Transverse colon (tissue), 4 donors: ENCODE measurements at regions not wholly inside any gene's neighbourhood (a gene's known extent, or its start where the extent isn't known, plus 50 kb on each side); places are given as distances from the start of the nearest gene placed in this dataset.
"Not testable (repeated sequence)": the region's sequence is repeated elsewhere in the genome, so short reads cannot be mapped to it uniquely, and the experiment has no call there.

Experiments used
- DNase-seq: peaks from one replicate; pipeline ENCODE4 v3.0.0-alpha.2; 2019
- H3K27ac ChIP-seq, 4 donors: fragments of 200-600 bp; sonication (generic); 2 replicates each; pipeline ENCODE4 v1.5.1; 2016 to 2018; ENCODE audit warnings: inconsistent platforms in 4 of 4
- H3K27me3 ChIP-seq: fragments of 200-600 bp; sonication (generic); 2 replicates; pipeline ENCODE4 v1.5.1; 2017; ENCODE audit warnings: inconsistent platforms
- H3K36me3 ChIP-seq, 4 donors: fragments of 200-600 bp; sonication (generic); 2 replicates each; pipeline ENCODE4 v1.5.1; 2017 to 2019; ENCODE audit warnings: inconsistent platforms in 4 of 4
- H3K4me1 ChIP-seq, 4 donors: fragments of 200-600 bp; sonication (generic); 2 replicates each; pipeline ENCODE4 v1.5.1; 2017 to 2020; ENCODE audit warnings: inconsistent platforms in 4 of 4
- H3K4me3 ChIP-seq, 4 donors: fragments of 200-600 bp; sonication (generic); 1 replicate in 1 of 4; 2 replicates in 3 of 4; pipeline versions ENCODE4 v1.5.1 to v1.6.1; 2017 to 2019; ENCODE audit warnings: inconsistent platforms in 4 of 4
- H3K9me3 ChIP-seq, 2 donors: fragments of 200-600 bp; sonication (generic); 2 replicates each; pipeline ENCODE4 v1.5.1; 2017 to 2019; ENCODE audit warnings: inconsistent platforms in 2 of 2
- EP300 ChIP-seq: sonication (generic); formaldehyde crosslinking; IDR thresholded peaks from one replicate; pipeline ENCODE4 v1.6.1; 2017; ENCODE audit warnings: antibody characterized with exemption, low read depth
- POLR2A ChIP-seq: fragments of 450-650 bp; IDR thresholded peaks from one replicate; pipeline ENCODE4 v1.6.1; 2016; ENCODE audit warnings: antibody characterized with exemption, mild to moderate bottlenecking, moderate library complexity
- POLR2AphosphoS5 ChIP-seq, 3 donors: sonication (generic); formaldehyde crosslinking; IDR thresholded peaks; one replicate each; pipeline ENCODE4 v1.6.1; 2016; ENCODE audit warnings: antibody characterized with exemption in 3 of 3
- WGBS, 2 donors: methylation state at CpG; one replicate each; pipeline ENCODE4 v1.1.5; 2018; ENCODE audit warnings: low coverage in 1 of 2; 5-methylcytosine and 5-hydroxymethylcytosine counted together
- in situ Hi-C, 4 donors: fragments of 200-750 bp; cut with MboI; loops; one replicate each; pipeline versions ENCODE4 v1.15.0 to v1.15.1; 2017; ENCODE audit warnings: low sequenced_read_pairs in 3 of 4, low pct_ligation_motif_present in 1 of 4, low pct_unique_long_range_greater_than_20kb in 1 of 4
- intact Hi-C: fragments of 100-400 bp; cut with DNase I; formaldehyde crosslinking; loops from one replicate; pipeline ENCODE4 v1.15.1; 2023; ENCODE audit warnings: low total_unique reads
- TF ChIP-seq, protein P1 (sequence below), 5 experiments: fragments of 200-600 bp in 3 of 5; fragments of 450-650 bp in 2 of 5; sonication (generic) in 3 of 5; IDR thresholded peaks; 1 replicate in 2 of 5; 2 replicates in 3 of 5; pipeline ENCODE4 v1.5.1; 2016 to 2017; ENCODE audit warnings: antibody characterized with exemption in 5 of 5, inconsistent platforms in 3 of 5, mild to moderate bottlenecking in 2 of 5, moderate library complexity in 1 of 5

DNA sequence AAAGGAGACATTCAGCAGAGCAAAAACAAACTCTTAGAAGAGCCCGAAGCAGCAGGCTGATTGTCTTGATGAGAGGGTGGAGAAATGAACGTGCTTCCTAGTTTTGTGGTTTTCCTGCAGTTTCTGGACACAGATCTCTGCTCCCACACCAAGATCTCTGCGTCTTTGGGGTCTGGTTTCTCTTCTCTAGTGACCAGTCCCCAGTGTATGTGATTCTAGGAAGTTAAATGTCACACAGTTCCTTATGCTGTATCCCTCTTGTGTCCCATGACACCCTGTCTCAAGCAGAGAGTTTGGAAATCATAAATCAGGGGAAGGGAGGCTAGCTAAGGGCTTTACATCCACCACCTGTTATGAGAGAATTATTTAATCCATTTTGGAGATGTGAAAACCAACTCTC is 55.4 kb upstream of the KLF14 start:
- Histone ChIP-seq H3K27me3 (no peaks in the 10 kb centered on the region), H3K36me3 (no peaks in the 10 kb centered on the region), H3K4me3 (no peak overlapping the region), H3K9me3 (no peaks in the 10 kb centered on the region), H3K27ac (no peak overlapping the region), H3K4me1 (no peaks in the 10 kb centered on the region)
- WGBS, 2 donors, result 39 to 63% methylated on average over 2 to 3 of the region's 3 CpGs
- in situ Hi-C loops (no loop called here), intact Hi-C loops (no loop called here)
- no peak for TF ChIP-seq POLR2AphosphoS5 (IDR thresholded peaks at IDR 0.05)
- no peak for DNase-seq

DNA sequence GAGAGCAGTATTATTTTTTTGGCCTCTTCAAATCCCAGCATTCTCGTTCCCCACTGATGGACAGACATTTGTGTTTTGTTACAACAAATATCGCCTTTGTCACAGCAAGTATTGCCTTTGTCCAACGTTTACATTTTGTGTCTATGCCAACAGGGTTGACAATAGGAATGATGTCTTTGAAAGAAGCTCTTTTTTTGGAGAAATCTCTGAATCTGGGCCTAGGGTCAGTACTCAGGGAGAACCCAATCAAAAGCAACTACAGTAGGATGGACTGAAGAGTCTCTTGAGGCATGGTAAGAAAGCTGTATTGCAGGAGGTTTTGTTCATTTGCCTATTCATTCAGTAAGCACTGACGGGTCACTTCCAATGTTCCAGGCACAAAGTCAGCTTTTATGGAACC is 57.7 kb upstream of the KLF14 start:
- Histone ChIP-seq H3K36me3 (no peaks in the 10 kb centered on the region), H3K27me3 (no peaks in the 10 kb centered on the region), H3K4me3 (no peak overlapping the region), H3K27ac (no peak overlapping the region), H3K9me3 (no peaks in the 10 kb centered on the region), H3K4me1 (no peaks in the 10 kb centered on the region)
- no peak for DNase-seq
- 80 to 83% methylated on average over 4 of the region's 4 CpGs for WGBS, 2 donors
- TF ChIP-seq POLR2A, result no peak
- TF ChIP-seq POLR2AphosphoS5 (IDR thresholded peaks at IDR 0.05), result no peak
- TF ChIP-seq EP300, result no peak
- TF ChIP-seq, protein P1, sequence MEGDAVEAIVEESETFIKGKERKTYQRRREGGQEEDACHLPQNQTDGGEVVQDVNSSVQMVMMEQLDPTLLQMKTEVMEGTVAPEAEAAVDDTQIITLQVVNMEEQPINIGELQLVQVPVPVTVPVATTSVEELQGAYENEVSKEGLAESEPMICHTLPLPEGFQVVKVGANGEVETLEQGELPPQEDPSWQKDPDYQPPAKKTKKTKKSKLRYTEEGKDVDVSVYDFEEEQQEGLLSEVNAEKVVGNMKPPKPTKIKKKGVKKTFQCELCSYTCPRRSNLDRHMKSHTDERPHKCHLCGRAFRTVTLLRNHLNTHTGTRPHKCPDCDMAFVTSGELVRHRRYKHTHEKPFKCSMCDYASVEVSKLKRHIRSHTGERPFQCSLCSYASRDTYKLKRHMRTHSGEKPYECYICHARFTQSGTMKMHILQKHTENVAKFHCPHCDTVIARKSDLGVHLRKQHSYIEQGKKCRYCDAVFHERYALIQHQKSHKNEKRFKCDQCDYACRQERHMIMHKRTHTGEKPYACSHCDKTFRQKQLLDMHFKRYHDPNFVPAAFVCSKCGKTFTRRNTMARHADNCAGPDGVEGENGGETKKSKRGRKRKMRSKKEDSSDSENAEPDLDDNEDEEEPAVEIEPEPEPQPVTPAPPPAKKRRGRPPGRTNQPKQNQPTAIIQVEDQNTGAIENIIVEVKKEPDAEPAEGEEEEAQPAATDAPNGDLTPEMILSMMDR (IDR thresholded peaks at IDR 0.05), result no peak
- intact Hi-C loops, result no loop called here
- in situ Hi-C loops, result no loop called here

DNA sequence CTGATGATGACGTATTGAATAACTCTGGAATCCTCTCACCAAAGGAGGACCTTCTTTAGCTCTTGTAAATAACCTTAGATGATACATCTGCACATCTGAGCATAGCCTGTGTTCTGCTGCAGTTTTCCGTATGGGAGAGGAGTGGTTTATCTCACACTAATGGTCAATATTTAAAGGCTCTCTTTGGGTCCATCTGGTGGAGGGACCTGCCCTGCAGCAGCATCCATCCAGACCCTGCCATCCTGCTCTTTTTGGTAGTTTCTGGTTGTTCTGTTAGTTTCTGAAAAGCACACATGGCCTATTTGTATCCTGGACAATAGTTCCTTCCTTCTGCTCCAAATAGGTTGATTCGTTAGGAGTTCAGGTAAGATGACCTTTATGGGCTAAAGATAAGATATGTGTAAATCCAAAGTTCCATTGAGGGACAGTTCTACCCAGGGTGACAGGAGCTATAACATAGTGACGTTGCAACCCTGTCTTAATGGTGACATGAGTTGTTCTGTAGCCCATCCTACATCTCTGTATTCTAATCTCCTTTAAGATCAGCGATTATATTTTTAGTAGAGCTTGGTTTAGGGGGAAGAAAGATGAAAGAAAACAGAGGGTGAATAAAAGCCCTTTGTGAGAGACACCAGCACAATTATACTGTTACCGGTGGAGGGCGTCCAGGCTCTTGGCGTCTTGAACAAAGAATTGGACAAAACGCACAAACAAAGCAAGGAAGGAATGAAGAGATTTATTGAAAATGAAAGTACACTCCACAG is 60.0 kb upstream of the KLF14 start:
- 60 to 74% methylated on average over 7 to 9 of the region's 9 CpGs for WGBS, 2 donors
- in situ Hi-C loops, result no loop called here

DNA sequence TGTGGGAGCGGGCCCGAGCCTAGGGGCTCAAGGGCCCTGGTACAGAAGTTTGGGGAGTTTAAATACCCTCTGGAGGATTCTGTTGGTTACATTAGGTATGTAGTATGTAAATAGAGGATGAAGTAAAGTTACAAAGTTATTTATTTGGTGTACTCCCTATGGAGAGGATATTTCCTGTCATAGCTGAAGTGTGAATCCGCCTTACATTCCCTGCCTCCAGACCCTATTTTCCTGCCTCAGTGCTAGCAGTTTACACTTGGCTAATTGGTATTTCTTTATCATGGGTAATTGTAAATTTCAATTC is 60.6 kb upstream of the KLF14 start:
- H3K9me3 ChIP-seq, result no peaks in the 10 kb centered on the region
- H3K36me3 ChIP-seq, result no peaks in the 10 kb centered on the region
- no peaks in the 10 kb centered on the region for H3K4me1 ChIP-seq
- 56 to 74% methylated on average over 3 of the region's 3 CpGs for WGBS, 2 donors
- in situ Hi-C loops, result no loop called here
- TF ChIP-seq POLR2A, result no peak
- no peak for TF ChIP-seq EP300
- TF ChIP-seq, protein P1 (IDR thresholded peaks at IDR 0.05), result no peak
- TF ChIP-seq POLR2AphosphoS5 (IDR thresholded peaks at IDR 0.05), result no peak
- intact Hi-C loops, result no loop called here
- no peak overlapping the region for H3K4me3 ChIP-seq
- H3K27ac ChIP-seq, result no peak overlapping the region
- H3K27me3 ChIP-seq, result no peaks in the 10 kb centered on the region
- no peak for DNase-seq

More for the DNA sequence above, 60.0 kb upstream of the KLF14 start:
- intact Hi-C loops, result no loop called here
- Histone ChIP-seq H3K4me3 (no peak overlapping the region), H3K36me3 (no peaks in the 10 kb centered on the region), H3K27me3 (no peaks in the 10 kb centered on the region), H3K27ac (no peak overlapping the region), H3K9me3 (no peaks in the 10 kb centered on the region), H3K4me1 (no peaks in the 10 kb centered on the region)
- TF ChIP-seq, protein P1 (IDR thresholded peaks at IDR 0.05), result no peak
- TF ChIP-seq POLR2AphosphoS5 (IDR thresholded peaks at IDR 0.05) (no peak), POLR2A (no peak), EP300 (no peak)
- no peak for DNase-seq

DNA sequence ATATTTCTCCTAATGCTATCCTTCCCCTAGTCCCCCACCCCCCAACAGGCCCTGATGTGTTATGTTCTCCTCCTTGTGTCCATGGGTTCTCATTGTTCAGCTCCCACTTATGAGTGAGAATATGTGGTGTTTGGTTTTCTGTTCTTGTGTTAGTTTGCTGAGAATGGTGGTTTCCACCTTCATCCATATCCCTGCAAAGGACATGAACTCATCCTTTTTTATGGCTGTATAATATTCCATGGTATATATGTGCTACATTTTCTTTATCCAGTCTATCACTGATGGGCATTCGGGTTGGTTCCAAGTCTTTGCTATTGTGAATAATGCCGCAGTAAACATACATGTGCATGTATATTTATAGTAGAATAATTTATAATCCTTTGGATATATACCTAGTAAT is 62.4 kb upstream of the KLF14 start:
- H3K27me3 ChIP-seq, result peaks cover 14% of the 10 kb centered on the region
- H3K27ac ChIP-seq, intact Hi-C loops, H3K4me3 ChIP-seq, H3K4me1 ChIP-seq, DNase-seq, H3K36me3 ChIP-seq, H3K9me3 ChIP-seq, in situ Hi-C loops: not testable (repeated sequence)
- WGBS, 2 donors, result 65 to 95% methylated on average over 2 of the region's 2 CpGs
